HEK293T (cell line): ENCODE measurements at regions not wholly inside any gene's neighbourhood (a gene's known extent, or its start where the extent isn't known, plus 50 kb on each side); places are given as distances from the start of the nearest gene placed in this dataset.

Experiments
- CTBP1 ChIP-seq: fragments of 450-650 bp; IDR thresholded peaks from 2 replicates; pipeline ENCODE4 v1.6.1; 2016; ENCODE audit warnings: borderline replicate concordance
- ELF4 ChIP-seq: fragments of 450-650 bp; IDR thresholded peaks from 2 replicates; pipeline ENCODE4 v1.6.1; 2017; ENCODE audit warnings: antibody characterized with exemption
- FOXK2 ChIP-seq: fragments of 450-650 bp; IDR thresholded peaks from 2 replicates; pipeline ENCODE4 v1.6.1; 2016; ENCODE audit warnings: mild to moderate bottlenecking
- FOXM1 ChIP-seq: fragments of 450-650 bp; IDR thresholded peaks from 2 replicates; pipeline ENCODE4 v1.6.1; 2017; ENCODE audit warnings: mild to moderate bottlenecking, borderline replicate concordance
- LEF1 ChIP-seq: fragments of 450-650 bp; IDR thresholded peaks from 2 replicates; pipeline ENCODE4 v1.6.1; 2017; ENCODE audit warnings: mild to moderate bottlenecking, borderline replicate concordance
- PKNOX1 ChIP-seq: fragments of 450-650 bp; IDR thresholded peaks from 2 replicates; pipeline ENCODE4 v1.6.1; 2016
- SP1 ChIP-seq: fragments of 450-650 bp; IDR thresholded peaks from 2 replicates; pipeline ENCODE4 v1.6.1; 2017
- ZNF384 ChIP-seq: fragments of 450-650 bp; IDR thresholded peaks from 2 replicates; pipeline ENCODE4 v1.6.1; 2016

GRCh38 chr3:43865887-43866528 lies 175.3 kb downstream of the ABHD5 start:
- TF ChIP-seq ELF4 (no peak), CTBP1 (no peak), FOXK2 (no peak), SP1 (no peak), FOXM1 (no peak), LEF1 (no peak), ZNF384 (no peak), PKNOX1 (no peak)
